DOHH2 (cell line): ENCODE measurements at regions not wholly inside any gene's neighbourhood (a gene's known extent, or its start where the extent isn't known, plus 50 kb on each side); places are given as distances from the start of the nearest gene placed in this dataset.

ENCODE experiments used
- EZH2phosphoT487 ChIP-seq: fragments of 200-600 bp; sonication (generic); IDR thresholded peaks from 2 replicates; pipeline ENCODE4 v1.6.1; 2017; ENCODE audit warnings: borderline replicate concordance, mild to moderate bottlenecking, antibody characterized with exemption, low read length, moderate library complexity, mixed read lengths
- TF ChIP-seq, protein P1 (sequence below): fragments of 200-600 bp; sonication (generic); IDR thresholded peaks from one replicate; pipeline ENCODE4 v1.5.1; 2014; ENCODE audit warnings: antibody characterized with exemption, mild to moderate bottlenecking, low read depth, low read length; ENCODE audit not compliant: poor library complexity, severe bottlenecking

DNA sequence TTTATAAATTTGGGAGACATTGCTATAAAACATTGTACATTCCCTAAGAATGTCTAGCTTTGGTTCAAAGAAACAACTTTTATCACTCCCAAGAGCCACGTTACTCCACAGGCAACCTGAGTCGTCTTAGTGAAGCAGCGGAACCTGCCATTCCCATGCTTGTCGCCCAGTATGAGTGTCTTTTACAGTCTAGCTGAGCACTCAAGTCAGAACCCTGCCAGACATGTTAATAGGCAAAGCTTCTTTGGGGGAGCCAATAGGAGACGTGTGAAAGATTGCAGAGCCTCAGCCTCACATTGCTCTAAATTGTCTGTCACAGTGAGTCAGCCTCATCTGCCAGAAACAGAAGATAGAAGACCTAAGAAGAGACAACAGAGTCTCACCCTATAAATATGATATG, 541.6 kb upstream of the FLRT2 start:
- TF ChIP-seq, protein P1, sequence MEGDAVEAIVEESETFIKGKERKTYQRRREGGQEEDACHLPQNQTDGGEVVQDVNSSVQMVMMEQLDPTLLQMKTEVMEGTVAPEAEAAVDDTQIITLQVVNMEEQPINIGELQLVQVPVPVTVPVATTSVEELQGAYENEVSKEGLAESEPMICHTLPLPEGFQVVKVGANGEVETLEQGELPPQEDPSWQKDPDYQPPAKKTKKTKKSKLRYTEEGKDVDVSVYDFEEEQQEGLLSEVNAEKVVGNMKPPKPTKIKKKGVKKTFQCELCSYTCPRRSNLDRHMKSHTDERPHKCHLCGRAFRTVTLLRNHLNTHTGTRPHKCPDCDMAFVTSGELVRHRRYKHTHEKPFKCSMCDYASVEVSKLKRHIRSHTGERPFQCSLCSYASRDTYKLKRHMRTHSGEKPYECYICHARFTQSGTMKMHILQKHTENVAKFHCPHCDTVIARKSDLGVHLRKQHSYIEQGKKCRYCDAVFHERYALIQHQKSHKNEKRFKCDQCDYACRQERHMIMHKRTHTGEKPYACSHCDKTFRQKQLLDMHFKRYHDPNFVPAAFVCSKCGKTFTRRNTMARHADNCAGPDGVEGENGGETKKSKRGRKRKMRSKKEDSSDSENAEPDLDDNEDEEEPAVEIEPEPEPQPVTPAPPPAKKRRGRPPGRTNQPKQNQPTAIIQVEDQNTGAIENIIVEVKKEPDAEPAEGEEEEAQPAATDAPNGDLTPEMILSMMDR, result no peak
- no peak for TF ChIP-seq EZH2phosphoT487
